Kidney (tissue), 13 donors: ENCODE measurements at regions not wholly inside any gene's neighbourhood (a gene's known extent, or its start where the extent isn't known, plus 50 kb on each side); places are given as distances from the start of the nearest gene placed in this dataset.
A peak's percentile ranks its signal among the peaks of the same experiment; 100 is the strongest.
"Not testable (repeated sequence)": the region's sequence is repeated elsewhere in the genome, so short reads cannot be mapped to it uniquely, and the experiment has no call there.

ENCODE experiments used
- DNase-seq, 5 donors: peaks; one replicate each; pipeline ENCODE4 v3.0.0-alpha.2; 2013 to 2020
- FAIRE-seq: peaks from 2 replicates; lab custom pipeline; 2012; peaks lifted over from hg19 to GRCh38; lab: Jason Lieb, UNC
- H3K27ac ChIP-seq, 2 donors: one replicate each; pipeline ENCODE4 v1.7.0; 2013; ENCODE audit warnings: low read depth in 2 of 2, low read length in 2 of 2, inconsistent platforms in 1 of 2
- H3K27me3 ChIP-seq: one replicate; pipeline ENCODE4 v1.7.1; 2013; ENCODE audit warnings: low read length, inconsistent platforms; ENCODE audit not compliant: control insufficient read depth, insufficient read depth
- H3K36me3 ChIP-seq, 3 donors: one replicate each; pipeline versions ENCODE4 v1.7.0 to v1.7.1; 2013; ENCODE audit warnings: low read length in 3 of 3, control low read depth in 1 of 3, inconsistent platforms in 1 of 3; ENCODE audit not compliant: insufficient read depth in 3 of 3, control insufficient read depth in 2 of 3
- H3K4me1 ChIP-seq, 3 donors: one replicate each; pipeline versions ENCODE4 v1.7.0 to v1.7.1; 2013; ENCODE audit warnings: low read length in 3 of 3, inconsistent platforms in 1 of 3, low read depth in 1 of 3; ENCODE audit not compliant: control insufficient read depth in 2 of 3, insufficient read depth in 2 of 3
- H3K4me3 ChIP-seq, 3 donors: one replicate each; pipeline versions ENCODE4 v1.7.0 to v1.8.1; 2013; ENCODE audit warnings: low read length in 3 of 3, control low read depth in 1 of 3, inconsistent platforms in 1 of 3
- H3K9ac ChIP-seq, 3 donors: one replicate each; pipeline versions ENCODE4 v1.7.0 to v1.7.1; 2013; ENCODE audit warnings: low read length in 3 of 3, control low read depth in 1 of 3, inconsistent platforms in 1 of 3
- H3K9me3 ChIP-seq, 3 donors: one replicate each; pipeline versions ENCODE4 v1.7.0 to v1.7.1; 2013; ENCODE audit warnings: low read length in 3 of 3, control low read depth in 1 of 3, inconsistent platforms in 1 of 3; ENCODE audit not compliant: control insufficient read depth in 2 of 3, insufficient read depth in 1 of 3
- CTCF ChIP-seq: IDR thresholded peaks from 3 replicates; pipeline ENCODE4 v1.5.1; 2012; ENCODE audit warnings: mild to moderate bottlenecking, moderate library complexity, borderline replicate concordance; ENCODE audit not compliant: insufficient read depth; ENCODE audit errors: extremely low read depth
- intact Hi-C: fragments of 100-400 bp; cut with DNase I; formaldehyde crosslinking; loops from one replicate; pipeline ENCODE4 v1.11.1; 2022
- donor health status: control.
- donor health status: control.
- donor health status: control.
- donor health status: control.
- donor health status: control.
- donor health status: DM: yes; HTN: yes; CAD: no.
- donor health status: Normal renal cell carcinoma (clear cell type).

- H3K4me3 ChIP-seq: no peak overlapping the region
- intact Hi-C loops: no loop called here
- no peaks in the 10 kb centered on the region for H3K9me3 ChIP-seq
- no peaks in the 10 kb centered on the region for H3K36me3 ChIP-seq
- no peak for TF ChIP-seq CTCF
- H3K27me3 ChIP-seq: no peaks in the 10 kb centered on the region
- H3K27ac ChIP-seq: no peak overlapping the region
- H3K9ac ChIP-seq: no peak overlapping the region
- no peak for FAIRE-seq
- DNase-seq: no peak
- H3K4me1 ChIP-seq: no peaks in the 10 kb centered on the region
Observed at GRCh38 chr10:30527623-30528428, 93.8 kb downstream of the MAP3K8 start.

GRCh38 chr10:30522661-30523078 lies 88.7 kb downstream of the MAP3K8 start:
- H3K27me3 ChIP-seq, H3K9me3 ChIP-seq, H3K27ac ChIP-seq, H3K9ac ChIP-seq, H3K36me3 ChIP-seq, H3K4me3 ChIP-seq, H3K4me1 ChIP-seq, intact Hi-C loops, FAIRE-seq: not testable (repeated sequence)
- peak in 4 of 5 donors; percentile 24 to 41 (median 38) for DNase-seq

- intact Hi-C loops: no loop called here
- TF ChIP-seq CTCF: no peak
- Histone ChIP-seq H3K36me3 (no peaks in the 10 kb centered on the region), H3K27ac (no peak overlapping the region), H3K9me3 (peaks cover 0 to 8% (median 0%) of the 10 kb centered on the region in 3 donors), H3K4me3 (no peak overlapping the region), H3K4me1 (no peaks in the 10 kb centered on the region), H3K9ac (no peak overlapping the region), H3K27me3 (no peaks in the 10 kb centered on the region)
- no peak for FAIRE-seq
- DNase-seq: no peak
Observed at GRCh38 chr10:30518907-30519306, 84.9 kb downstream of the MAP3K8 start.
